Esophagus muscularis mucosa (tissue), 4 donors: ENCODE measurements at regions not wholly inside any gene's neighbourhood (a gene's known extent, or its start where the extent isn't known, plus 50 kb on each side); places are given as distances from the start of the nearest gene placed in this dataset.

Experiments used
- DNase-seq: peaks from one replicate; pipeline ENCODE4 v3.0.0-alpha.2; 2017; ENCODE audit errors: extremely low spot score
- H3K27ac ChIP-seq, 4 donors: fragments of 200-600 bp; sonication (generic); replicated peaks in 1 of 4; 1 replicate in 3 of 4; 2 replicates in 1 of 4; pipeline ENCODE4 v1.5.1; 2016 to 2019; ENCODE audit warnings: mild to moderate bottlenecking in 1 of 4
- H3K27me3 ChIP-seq, 4 donors: fragments of 200-600 bp; sonication (generic); one replicate each; pipeline versions ENCODE4 v1.5.1 to v1.6.0; 2016 to 2019
- H3K36me3 ChIP-seq, 4 donors: fragments of 200-600 bp; sonication (generic); one replicate each; pipeline ENCODE4 v1.5.1; 2016 to 2019
- H3K4me1 ChIP-seq, 4 donors: fragments of 200-600 bp; sonication (generic); one replicate each; pipeline ENCODE4 v1.5.1; 2016 to 2019
- H3K4me3 ChIP-seq, 4 donors: fragments of 200-600 bp; sonication (generic); 1 replicate in 2 of 4; 2 replicates in 2 of 4; pipeline ENCODE4 v1.5.1; 2016 to 2019; ENCODE audit warnings: mild to moderate bottlenecking in 4 of 4, moderate library complexity in 1 of 4
- H3K9me3 ChIP-seq, 4 donors: fragments of 200-600 bp; sonication (generic); 1 replicate in 3 of 4; 2 replicates in 1 of 4; pipeline ENCODE4 v1.5.1; 2016 to 2019
- CTCF ChIP-seq, 3 experiments: fragments of 200-600 bp in 2 of 3; fragments of 450-650 bp in 1 of 3; sonication (generic) in 2 of 3; IDR thresholded peaks; one replicate each; pipeline ENCODE4 v1.5.1; 2017 to 2019; ENCODE audit warnings: antibody characterized with exemption in 3 of 3, mild to moderate bottlenecking in 2 of 3, moderate library complexity in 1 of 3
- EP300 ChIP-seq: sonication (generic); formaldehyde crosslinking; IDR thresholded peaks from one replicate; pipeline ENCODE4 v1.6.1; 2017; ENCODE audit warnings: antibody characterized with exemption
- POLR2A ChIP-seq: fragments of 450-650 bp; IDR thresholded peaks from one replicate; pipeline ENCODE4 v1.6.1; 2017; ENCODE audit warnings: antibody characterized with exemption, moderate library complexity, mild to moderate bottlenecking, low read depth
- POLR2AphosphoS5 ChIP-seq, 2 donors: sonication (generic); formaldehyde crosslinking; IDR thresholded peaks; one replicate each; pipeline ENCODE4 v1.6.1; 2017; ENCODE audit warnings: antibody characterized with exemption in 2 of 2
- WGBS: methylation state at CpG from one replicate; pipeline ENCODE4 v1.1.5; 2018; 5-methylcytosine and 5-hydroxymethylcytosine counted together
- intact Hi-C: fragments of 100-400 bp; cut with DNase I; formaldehyde crosslinking; loops from one replicate; pipeline ENCODE4 v1.15.1; 2023

- intact Hi-C loops = no loop called here
- Histone ChIP-seq H3K4me3 (no peak overlapping the region), H3K27me3 (no peaks in the 10 kb centered on the region), H3K27ac (no peak overlapping the region), H3K4me1 (no peaks in the 10 kb centered on the region), H3K9me3 (no peaks in the 10 kb centered on the region), H3K36me3 (no peaks in the 10 kb centered on the region)
- TF ChIP-seq EP300 = no peak
- TF ChIP-seq POLR2A = no peak
- no peak for TF ChIP-seq POLR2AphosphoS5 (IDR thresholded peaks at IDR 0.05)
- no peak for TF ChIP-seq CTCF (IDR thresholded peaks at IDR 0.05)
- DNase-seq = no peak
- WGBS = 96% methylated on average over 1 of the region's 1 CpG
Measured at GRCh38 chr21:27495836-27496235, 528.9 kb upstream of the ADAMTS5 start.

GRCh38 chr21:27493542-27493941, 526.7 kb upstream of the ADAMTS5 start:
- DNase-seq = no peak
- no peaks in the 10 kb centered on the region for H3K36me3 ChIP-seq
- H3K4me3 ChIP-seq = no peak overlapping the region
- TF ChIP-seq POLR2AphosphoS5 (IDR thresholded peaks at IDR 0.05) = no peak
- TF ChIP-seq CTCF (IDR thresholded peaks at IDR 0.05) = no peak
- TF ChIP-seq POLR2A = no peak
- no peak for TF ChIP-seq EP300
- H3K27me3 ChIP-seq = no peaks in the 10 kb centered on the region
- H3K4me1 ChIP-seq = no peaks in the 10 kb centered on the region
- H3K27ac ChIP-seq = no peak overlapping the region
- intact Hi-C loops = no loop called here
- no peaks in the 10 kb centered on the region for H3K9me3 ChIP-seq

- 88% methylated on average over 3 of the region's 3 CpGs for WGBS
- Histone ChIP-seq H3K4me1 (no peaks in the 10 kb centered on the region), H3K27ac (no peak overlapping the region), H3K9me3 (peaks cover 0 to 3% (median 0%) of the 10 kb centered on the region in 4 donors), H3K36me3 (no peaks in the 10 kb centered on the region), H3K4me3 (no peak overlapping the region), H3K27me3 (no peaks in the 10 kb centered on the region)
- intact Hi-C loops = no loop called here
- no peak for TF ChIP-seq CTCF (IDR thresholded peaks at IDR 0.05)
- TF ChIP-seq POLR2AphosphoS5 (IDR thresholded peaks at IDR 0.05) = no peak
- TF ChIP-seq POLR2A = no peak
- no peak for TF ChIP-seq EP300
- no peak for DNase-seq
Measured at GRCh38 chr21:27487676-27488075, 520.8 kb upstream of the ADAMTS5 start.

GRCh38 chr21:27480841-27481261, 514.0 kb upstream of the ADAMTS5 start:
- Histone ChIP-seq H3K36me3 (no peaks in the 10 kb centered on the region), H3K27ac (no peak overlapping the region), H3K4me1 (peaks cover 0 to 5% (median 1%) of the 10 kb centered on the region in 4 donors), H3K4me3 (no peak overlapping the region), H3K9me3 (peaks cover 0 to 3% (median 0%) of the 10 kb centered on the region in 4 donors), H3K27me3 (no peaks in the 10 kb centered on the region)
- no peak for TF ChIP-seq POLR2AphosphoS5 (IDR thresholded peaks at IDR 0.05)
- no peak for TF ChIP-seq POLR2A
- no peak for TF ChIP-seq EP300
- no peak for TF ChIP-seq CTCF (IDR thresholded peaks at IDR 0.05)
- WGBS = 78% methylated on average over 2 of the region's 2 CpGs
- no peak for DNase-seq
- intact Hi-C loops = no loop called here

GRCh38 chr21:27477296-27477695, 510.4 kb upstream of the ADAMTS5 start:
- Histone ChIP-seq H3K4me1 (peaks cover 0 to 9% (median 3%) of the 10 kb centered on the region in 4 donors), H3K27me3 (no peaks in the 10 kb centered on the region), H3K4me3 (no peak overlapping the region), H3K27ac (no peak overlapping the region), H3K9me3 (no peaks in the 10 kb centered on the region), H3K36me3 (no peaks in the 10 kb centered on the region)
- no peak for TF ChIP-seq POLR2A
- no peak for TF ChIP-seq EP300
- no peak for TF ChIP-seq POLR2AphosphoS5 (IDR thresholded peaks at IDR 0.05)
- TF ChIP-seq CTCF (IDR thresholded peaks at IDR 0.05) = no peak
- no peak for DNase-seq
- 76% methylated on average over 2 of the region's 2 CpGs for WGBS
- intact Hi-C loops = loop anchor here (10.0 kb wide), 1 partner anchor 172 kb away; no protein-coding TSS in a partner anchor
